Stimulated activated CD4-positive, alpha-beta T cell treated with anti-CD3 and anti-CD28 coated beads, Interleukin-12 subunit alpha, Interleukin-12 subunit beta, amount 100 ng/mL, for 24 hours (primary cell): ENCODE measurements at regions not wholly inside any gene's neighbourhood (a gene's known extent, or its start where the extent isn't known, plus 50 kb on each side); places are given as distances from the start of the nearest gene placed in this dataset.
"Not testable (repeated sequence)": the region's sequence is repeated elsewhere in the genome, so short reads cannot be mapped to it uniquely, and the experiment has no call there.

Source experiments
- DNase-seq, 2 experiments: peaks; one replicate each; pipeline ENCODE4 v3.0.0-alpha.2; 2020; ENCODE audit warnings: low read depth in 2 of 2

DNA sequence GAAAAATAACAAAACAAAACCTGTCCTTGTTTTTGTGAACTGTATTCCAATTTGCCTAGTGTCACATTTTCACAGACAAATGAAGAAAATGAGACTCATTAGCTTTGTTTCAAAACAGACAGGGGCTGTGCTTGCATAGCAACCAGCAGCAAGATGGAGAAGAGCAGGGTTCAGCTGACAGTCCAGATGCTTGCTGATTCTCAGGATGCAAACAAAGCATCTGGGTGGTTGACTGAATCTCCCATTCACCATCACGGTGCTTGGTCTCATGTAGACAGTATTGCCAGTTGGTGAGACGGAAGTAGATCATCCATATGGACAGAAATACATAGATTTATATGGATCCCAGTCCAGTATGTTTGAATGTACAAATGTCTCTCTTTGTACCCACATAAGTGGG, 326.8 kb downstream of the CCDC85A start:
- no peak for DNase-seq

- no peak for DNase-seq
Measured at GRCh38 chr2:56515399-56515798, 331.6 kb downstream of the CCDC85A start.

DNA sequence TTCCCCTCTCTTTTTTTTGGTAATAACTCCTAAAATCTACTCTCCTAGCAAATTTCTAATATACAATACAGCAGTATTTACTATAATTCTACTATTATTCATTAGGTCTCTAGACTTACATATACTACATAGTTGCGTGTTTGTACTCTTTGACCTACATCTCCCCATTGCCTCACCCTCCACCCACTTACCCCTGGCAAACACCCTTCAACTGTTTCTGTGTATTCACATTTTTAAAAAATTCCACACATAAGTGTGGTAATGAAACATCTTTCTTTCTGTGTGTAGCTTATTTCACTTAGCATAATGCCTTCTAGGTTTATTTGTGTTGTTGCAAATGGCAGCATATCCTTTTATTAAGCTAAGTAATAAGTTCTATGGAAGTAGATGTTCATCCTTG, 336.0 kb downstream of the CCDC85A start:
- no peak for DNase-seq

DNA sequence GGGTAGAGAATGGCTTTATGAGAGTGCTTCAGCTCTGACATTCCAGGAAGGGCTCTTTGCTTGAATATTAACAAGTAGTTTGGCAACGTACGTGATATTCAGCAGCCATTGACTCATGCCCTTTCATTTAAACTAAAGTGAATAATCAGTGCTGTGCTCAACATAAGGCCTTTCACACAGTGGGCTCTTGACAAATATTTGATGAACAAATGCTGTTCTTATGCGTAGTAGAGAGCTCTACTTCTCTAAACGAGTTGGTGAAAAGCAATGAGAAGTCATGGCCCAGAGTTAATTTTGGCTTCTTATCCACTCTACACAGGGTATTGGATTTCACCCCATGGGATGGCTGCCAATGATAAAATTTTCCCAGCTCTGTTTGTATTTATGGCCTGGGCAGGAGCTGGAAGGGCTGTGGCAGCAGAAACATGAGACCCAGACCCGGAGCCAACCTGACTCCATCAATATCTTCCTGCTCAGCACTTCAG, 338.9 kb downstream of the CCDC85A start:
- no peak for DNase-seq

DNA sequence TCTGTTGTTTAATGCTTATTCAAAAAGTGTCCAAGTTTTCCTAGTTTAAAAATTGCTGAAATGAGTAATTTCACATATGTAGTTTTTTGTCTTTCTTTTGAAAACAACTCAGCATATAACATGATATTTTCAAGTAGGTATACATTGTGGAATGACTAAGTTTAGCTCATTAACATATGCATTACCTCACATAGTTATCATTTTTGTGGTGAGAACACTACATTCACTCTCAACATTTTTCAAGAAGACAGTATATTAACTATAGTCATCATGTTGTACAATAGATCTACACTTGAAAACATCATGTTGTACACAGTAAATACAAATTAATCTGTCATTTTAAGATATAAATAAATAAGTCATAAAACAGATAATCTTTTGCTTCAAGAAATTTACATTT, 340.0 kb downstream of the CCDC85A start:
- no peak for DNase-seq

GRCh38 chr2:56531668-56532420, 348.1 kb downstream of the CCDC85A start:
- DNase-seq = no peak

GRCh38 chr2:56534321-56534720, 350.5 kb downstream of the CCDC85A start:
- DNase-seq = no peak

- DNase-seq = no peak
Measured at GRCh38 chr2:56537756-56538155, 354.0 kb downstream of the CCDC85A start.

DNA sequence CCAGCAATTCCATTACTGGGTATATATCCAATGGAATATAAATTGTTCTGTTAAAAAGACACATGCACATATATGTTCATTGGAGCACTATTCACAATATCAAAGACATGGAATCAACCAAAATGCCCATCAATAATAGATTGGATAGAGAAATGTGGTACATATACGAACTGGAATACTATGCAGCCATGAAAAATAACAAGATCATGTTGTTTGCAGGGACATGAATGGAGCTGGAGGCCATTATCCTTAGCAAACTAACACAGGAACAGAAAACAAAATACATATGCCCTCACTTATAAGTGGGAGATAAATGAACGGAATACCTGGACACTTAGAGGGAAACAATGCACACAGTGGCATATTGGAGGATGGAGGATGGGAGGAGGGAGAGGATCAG, 355.8 kb downstream of the CCDC85A start:
- DNase-seq = no peak

DNA sequence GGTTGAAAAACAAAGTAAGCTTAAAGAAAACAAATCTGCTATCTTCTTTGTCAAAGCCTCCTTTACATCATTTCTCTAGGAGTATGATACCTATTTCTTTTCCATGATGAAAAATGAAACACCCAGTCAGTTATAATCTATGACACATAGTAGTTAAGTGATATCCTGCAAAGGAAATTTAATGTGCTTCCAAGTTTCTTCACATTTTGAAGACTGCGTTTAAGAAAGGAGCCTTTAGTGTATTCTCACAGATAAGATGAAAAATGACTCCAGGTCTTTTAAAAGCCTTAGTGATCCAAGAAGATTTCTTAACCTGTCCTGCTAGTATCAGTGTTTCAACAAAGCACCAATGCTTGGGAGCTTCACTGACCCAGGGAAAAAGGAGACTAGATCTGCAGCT, 356.7 kb downstream of the CCDC85A start:
- DNase-seq = no peak

GRCh38 chr2:56540916-56541315, 357.1 kb downstream of the CCDC85A start:
- DNase-seq = no peak

- no peak for DNase-seq
Measured at GRCh38 chr2:56542213-56542612, 358.4 kb downstream of the CCDC85A start.

DNA sequence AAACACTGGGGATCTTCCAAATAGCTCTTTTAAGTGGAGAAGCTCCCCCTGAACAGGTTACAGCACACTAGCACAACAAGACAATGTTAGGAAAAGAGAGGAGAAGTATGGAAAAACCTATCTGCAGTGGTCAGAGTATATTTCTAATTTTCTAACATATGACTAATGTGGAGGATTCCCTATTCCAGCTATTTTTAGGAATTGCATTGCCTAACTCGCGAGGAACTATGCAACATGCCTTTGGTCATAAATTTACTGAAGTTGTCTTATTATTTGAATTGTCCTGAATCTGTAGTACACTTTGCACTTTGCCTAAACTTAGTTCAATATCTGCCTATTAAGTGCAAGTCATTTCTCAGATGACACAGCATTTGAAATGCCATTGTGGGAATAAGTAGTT, 381.4 kb downstream of the CCDC85A start:
- DNase-seq = no peak

DNA sequence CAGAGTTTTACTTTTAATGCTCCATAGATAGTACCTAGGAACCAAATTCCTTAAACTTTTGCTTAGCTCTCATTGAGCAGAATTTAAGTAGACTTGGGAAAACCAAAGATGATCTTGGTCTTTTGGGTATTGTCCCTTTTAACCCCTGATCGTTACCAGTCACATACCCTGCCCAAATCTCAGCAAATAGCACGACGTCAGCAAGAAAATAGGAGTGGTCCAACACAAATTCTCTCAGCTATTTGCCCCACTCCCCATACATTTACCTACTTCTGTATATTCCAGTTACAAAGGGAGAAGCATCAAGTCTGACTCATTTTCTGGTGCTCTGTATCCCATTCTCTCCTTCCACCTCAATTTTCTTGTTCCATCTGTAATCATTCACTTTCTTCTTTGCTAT, 387.3 kb downstream of the CCDC85A start:
- DNase-seq = no peak

GRCh38 chr2:56576001-56576400, 392.2 kb downstream of the CCDC85A start:
- DNase-seq = no peak

DNA sequence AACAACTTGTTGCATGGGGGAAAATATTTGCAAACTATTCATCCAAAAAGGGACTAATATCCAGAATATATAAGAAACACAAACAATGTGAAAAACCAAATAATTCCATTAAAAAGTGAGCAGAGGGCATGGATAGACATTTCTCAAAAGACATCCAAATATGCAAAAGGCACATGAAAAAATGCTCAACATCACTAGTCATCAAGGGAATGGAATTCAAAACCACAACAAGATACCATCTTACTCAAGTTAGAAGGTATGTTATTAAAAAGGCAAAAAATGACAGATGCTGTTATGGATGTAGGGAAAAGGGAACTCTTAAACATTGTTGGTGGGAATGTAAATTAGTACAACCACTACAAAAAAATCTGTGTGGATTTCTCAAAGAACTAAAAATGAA, 396.5 kb downstream of the CCDC85A start:
- no peak for DNase-seq

GRCh38 chr2:56582570-56582969, 398.8 kb downstream of the CCDC85A start:
- DNase-seq = no peak

DNA sequence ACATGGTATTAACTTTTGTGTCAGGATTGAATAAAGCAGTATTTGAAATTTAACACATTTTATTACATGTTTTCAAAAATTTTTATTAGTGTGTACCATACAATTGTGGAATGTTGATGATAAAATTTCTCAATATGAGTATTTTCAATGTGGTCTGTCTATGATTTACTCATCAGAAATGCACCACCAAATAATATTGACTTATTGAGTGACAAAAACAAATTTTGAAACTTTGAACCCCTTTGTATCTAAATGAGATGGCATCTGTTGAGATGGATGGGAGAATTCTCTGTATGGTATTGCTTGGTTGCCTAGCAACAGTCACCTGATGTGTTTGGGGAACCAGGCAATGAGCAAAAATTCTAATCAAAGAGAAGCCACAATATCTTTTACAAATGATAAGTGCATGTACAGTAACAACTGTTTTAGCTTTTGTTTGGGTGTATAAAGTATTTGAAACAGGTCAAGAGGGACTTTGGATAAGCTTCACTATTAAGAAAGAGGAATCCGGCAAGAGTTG, 400.1 kb downstream of the CCDC85A start:
- no peak for DNase-seq

- DNase-seq = no peak
Measured at GRCh38 chr2:56587456-56587855, 403.7 kb downstream of the CCDC85A start.

GRCh38 chr2:56589194-56589593, 405.4 kb downstream of the CCDC85A start:
- DNase-seq = no peak

DNA sequence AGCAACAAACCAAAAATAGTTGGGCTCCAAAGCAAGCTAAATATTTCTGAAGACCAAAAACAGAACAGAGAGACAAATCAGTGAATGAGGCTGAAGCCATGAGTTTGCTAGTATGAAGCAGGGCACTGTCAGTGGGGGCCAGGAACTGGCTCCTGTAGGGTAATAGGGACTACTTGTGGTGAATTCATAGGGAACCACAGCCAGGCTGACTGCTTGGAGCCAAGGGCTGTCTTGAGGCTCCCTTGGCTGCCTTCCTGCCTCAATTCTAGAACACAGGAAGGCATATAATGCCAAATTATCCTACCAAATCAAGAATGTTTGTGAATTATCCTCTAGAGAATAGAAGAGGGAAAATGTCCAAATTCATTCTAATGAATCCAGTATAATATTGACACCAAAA, 406.0 kb downstream of the CCDC85A start:
- no peak for DNase-seq

GRCh38 chr2:56590611-56591010, 406.8 kb downstream of the CCDC85A start:
- DNase-seq = no peak

- DNase-seq = not testable (repeated sequence)
Measured at GRCh38 chr2:56606086-56606485, 422.3 kb downstream of the CCDC85A start.

DNA sequence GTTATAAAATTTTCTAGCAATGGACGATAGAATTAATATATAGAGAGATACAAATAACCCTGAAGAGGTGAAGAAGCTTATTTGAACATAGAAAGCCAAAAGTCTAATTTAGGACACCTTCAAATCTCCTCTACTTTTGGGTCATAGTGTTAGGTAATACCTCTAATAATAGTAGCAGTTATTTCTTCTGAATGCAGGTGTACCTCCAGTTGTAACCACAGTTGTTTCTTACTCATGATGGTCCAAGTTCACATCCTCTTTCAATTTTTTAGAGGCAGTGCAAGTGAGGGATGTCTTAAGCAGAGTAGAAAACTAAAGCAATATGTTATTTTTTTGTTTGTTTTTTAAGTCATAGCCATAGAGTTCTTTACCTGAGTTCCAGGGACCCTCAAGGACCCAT, 429.5 kb downstream of the CCDC85A start:
- DNase-seq = no peak
